Left colon (tissue), 2 donors: ENCODE measurements at regions not wholly inside any gene's neighbourhood (a gene's known extent, or its start where the extent isn't known, plus 50 kb on each side); places are given as distances from the start of the nearest gene placed in this dataset.

Experiments
- ATAC-seq: fragments of 200-7000 bp; cut with Tn5 transposase; one replicate; pipeline ENCODE4 v1.9.1; 2020; ENCODE audit warnings: mild to moderate bottlenecking, moderate library complexity
- DNase-seq, 2 donors: peaks; one replicate each; pipeline ENCODE4 v3.0.0-alpha.2; 2020
- intact Hi-C, 2 donors: fragments of 100-400 bp; cut with DNase I in 1 of 2; cut with micrococcal nuclease in 1 of 2; formaldehyde crosslinking; loops; one replicate each; pipeline versions ENCODE4 v1.11.2 to v1.14.0; 2022; cut with DNase I, micrococcal nuclease
- donor health status: DM: no; HTN: no; CAD: no.
- donor health status: DM: yes; HTN: yes; CAD: no.

DNA sequence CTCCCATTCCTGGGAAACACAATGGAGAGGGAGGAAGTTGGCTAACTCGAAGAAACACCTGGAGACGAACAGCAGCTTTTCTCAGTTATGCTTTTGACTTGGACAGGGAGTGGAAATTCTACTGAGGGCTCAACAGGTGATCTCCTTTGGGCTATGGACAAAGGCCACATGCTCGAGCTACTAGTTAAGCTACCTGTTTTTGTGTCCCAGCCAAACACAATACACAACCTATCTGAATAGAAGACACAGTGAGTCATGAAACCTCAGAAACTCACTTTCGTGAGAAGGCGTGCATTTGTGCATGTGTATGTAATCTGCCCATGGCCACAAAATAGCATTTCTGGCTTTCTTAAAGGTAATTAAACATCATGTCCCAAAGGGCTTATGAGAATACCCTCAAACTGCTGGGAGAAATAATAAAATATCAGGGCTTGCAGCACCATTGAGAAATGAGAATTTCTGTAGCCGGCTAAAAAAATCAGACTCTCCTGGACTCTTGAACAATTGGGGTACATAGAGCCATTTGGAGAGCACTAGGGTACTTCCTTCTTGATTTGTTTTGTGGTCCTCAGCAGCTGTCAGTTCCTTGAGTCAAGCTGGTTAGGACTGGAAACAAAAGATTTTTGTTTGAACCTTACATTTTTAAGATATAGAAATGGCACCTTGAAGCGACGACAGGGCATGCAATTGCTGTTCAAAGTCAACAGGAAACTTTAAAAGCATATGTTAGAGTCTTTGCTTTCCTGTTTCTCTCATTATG is 85.5 kb upstream of the PTHLH start:
- DNase-seq (no peak), ATAC-seq (no peak)
- intact Hi-C loops: no loop called here

DNA sequence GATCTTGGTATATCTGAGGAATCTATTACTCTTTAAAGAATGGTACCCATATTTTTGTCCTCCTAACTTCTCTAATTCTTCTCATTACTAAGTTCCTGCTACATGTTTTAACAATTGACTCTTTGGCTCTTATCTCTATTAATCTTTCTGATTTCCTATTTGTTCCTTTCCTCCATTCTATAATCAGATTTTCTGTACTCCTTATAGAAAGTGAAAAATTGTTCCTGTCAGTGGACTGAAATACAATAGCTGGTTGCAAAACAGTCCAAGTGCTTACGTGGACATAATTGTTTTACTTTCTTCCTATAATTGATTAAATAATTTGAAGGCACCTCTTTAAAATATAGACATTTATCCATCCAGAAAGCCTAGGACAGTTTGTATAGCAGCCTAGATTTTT is 86.7 kb upstream of the PTHLH start:
- ATAC-seq (no peak), DNase-seq (no peak)
- intact Hi-C loops: no loop called here

DNA sequence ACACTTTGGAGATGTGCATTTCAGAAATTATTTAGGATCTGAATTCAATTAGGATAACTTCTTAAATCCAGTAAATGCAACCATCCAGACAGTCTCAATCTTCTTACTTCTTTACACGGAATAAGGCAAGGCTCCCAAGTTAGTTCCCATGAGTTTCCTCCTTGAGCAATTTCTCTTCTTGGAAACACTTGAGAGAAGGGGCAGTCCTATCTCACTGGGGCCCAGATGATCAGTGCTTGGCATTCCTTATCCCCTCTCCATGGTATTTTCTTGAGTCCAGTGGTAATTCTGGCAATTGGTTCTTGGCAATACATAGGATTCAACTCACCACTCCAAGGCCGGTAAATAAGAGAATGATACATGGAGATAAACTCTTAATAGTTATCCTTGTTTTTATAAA is 87.1 kb upstream of the PTHLH start:
- DNase-seq (no peak), ATAC-seq (no peak)
- intact Hi-C loops: no loop called here

DNA sequence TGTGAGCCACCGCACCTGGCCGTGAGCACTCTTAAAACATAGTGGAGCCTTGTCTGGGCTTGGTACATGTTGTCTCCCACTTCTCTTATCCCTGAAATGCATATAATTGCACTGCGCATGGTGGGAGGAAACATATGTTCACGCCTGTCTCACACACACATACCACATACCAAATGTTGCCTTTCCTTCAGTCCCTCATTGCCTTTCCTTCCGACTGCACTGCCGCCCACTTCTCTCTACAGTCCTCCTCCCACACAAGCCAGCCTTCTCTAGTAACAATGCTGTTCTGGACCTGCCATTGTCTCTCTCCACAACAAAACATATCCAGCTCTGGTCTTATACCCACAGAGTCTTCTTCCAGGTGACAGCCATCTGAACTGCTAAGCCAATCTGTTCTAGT is 88.3 kb upstream of the PTHLH start:
- DNase-seq (no peak), ATAC-seq (no peak)
- intact Hi-C loops: no loop called here

DNA sequence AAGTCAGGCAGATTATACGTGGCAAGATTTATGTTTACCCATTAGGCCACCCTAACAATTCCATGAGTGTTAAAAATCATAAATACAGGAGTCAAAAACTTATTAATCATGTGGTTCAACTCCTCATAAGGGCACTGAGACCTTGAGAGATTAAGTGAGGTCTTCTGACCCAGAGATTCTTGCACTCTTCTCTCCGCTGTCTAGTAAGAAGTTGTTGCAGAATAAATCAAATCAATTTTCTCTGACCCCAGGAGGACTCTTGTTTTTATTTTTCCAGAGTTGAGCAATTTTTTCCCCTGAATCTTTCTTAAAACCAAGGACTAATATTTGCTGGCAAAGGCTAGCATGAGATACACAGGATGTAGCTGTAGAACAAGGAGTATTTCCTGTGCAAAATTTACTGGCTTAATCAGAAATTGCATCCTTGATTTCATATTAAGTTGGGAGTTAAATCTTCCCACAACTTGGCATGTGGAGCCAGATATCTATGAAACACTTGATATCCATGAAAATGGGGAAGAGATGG is 90.9 kb upstream of the PTHLH start:
- intact Hi-C loops: no loop called here
- DNase-seq (no peak), ATAC-seq (no peak)

DNA sequence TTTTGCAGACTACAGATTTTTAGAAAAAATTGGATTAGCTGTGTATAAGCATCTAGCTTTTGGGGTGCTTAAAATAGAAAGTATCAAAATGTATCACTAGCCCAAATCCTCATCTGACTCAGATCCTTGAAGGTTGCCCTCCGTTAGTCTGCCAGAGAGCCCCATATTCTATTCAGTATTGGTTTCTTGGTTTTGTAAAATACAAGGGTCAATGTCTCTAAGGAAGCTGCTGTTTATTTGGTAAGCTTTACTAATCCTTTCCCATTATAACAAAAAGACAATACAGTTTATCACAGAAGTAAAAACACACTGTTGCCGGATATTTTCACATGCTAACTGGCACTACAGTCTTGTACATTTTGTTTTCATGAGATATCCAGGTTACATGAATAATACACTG is 92.8 kb upstream of the PTHLH start:
- ATAC-seq (no peak), DNase-seq (no peak)
- intact Hi-C loops: no loop called here

DNA sequence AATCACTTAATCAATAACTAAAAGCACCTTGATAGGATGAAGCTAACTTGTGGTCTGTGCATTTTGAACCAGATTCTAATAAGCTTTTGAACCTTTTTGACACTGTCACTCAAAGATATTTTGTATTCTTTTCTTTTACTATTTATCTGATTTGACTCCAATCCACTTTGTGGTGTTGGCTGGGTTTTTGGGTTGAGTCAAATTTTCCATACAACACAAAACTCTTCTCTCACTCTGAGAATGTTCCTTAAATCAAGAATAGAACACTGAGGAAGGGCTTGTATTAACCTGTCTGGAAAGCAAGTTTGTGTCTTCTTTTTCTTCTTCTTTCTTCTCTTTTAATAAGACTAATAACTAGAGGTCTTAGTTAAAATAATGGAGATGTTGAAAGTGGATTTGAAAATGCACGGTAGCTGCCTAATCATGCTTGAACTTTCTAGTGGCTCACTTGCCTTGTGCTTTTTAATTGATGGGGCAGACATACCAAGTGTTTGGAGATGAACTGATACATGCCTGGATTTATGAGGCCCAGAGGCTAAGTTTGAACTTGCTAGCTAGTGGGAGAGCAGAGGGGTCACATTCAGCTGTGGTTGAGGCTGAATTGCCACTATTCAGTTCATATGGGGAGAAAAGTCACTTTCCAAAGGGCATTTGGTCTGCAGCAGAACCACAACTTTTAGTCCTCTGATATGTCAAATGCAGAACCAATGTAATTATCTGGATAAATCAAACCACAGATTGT is 93.5 kb upstream of the PTHLH start:
- intact Hi-C loops: no loop called here
- DNase-seq (no peak), ATAC-seq (no peak)

DNA sequence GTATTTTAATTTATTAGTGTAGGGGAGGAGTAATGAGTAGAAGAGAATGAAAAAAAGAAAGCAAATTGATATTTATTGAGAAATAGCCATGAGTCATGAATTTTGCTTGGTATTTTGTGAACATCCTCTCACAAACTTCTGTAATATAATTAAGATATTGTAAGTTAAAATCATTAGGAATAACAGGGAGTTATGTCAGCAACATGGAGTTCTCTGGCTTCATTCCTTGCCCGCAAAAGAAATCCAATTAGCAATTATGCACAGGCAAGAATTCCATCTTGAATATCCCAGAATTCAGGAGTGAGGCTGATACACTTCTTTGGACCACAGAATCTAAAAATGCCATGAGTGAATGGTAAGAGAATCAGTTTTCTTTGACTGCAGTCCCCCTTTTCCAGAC is 94.3 kb upstream of the PTHLH start:
- intact Hi-C loops: no loop called here
- no peak for DNase-seq
- ATAC-seq: no peak

DNA sequence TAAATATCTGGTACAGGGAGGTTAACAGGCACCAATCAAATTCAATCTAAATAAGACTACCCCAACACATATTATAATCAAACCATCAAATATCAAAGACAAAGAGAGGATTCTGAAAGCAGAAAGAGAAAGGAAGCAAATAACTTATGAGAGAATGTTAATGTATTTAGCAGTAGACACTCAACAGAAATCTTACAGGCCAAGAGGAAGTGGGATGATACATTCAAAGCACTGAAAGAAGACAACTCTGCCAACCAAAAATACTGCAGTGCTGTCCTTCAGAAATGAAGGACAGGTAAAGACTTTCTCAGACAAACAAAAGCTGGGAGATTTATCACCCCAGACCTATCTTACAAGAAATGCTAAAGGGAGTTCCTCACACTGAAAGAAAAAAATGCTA is 95.9 kb upstream of the PTHLH start:
- intact Hi-C loops: no loop called here
- DNase-seq (no peak), ATAC-seq (no peak)

DNA sequence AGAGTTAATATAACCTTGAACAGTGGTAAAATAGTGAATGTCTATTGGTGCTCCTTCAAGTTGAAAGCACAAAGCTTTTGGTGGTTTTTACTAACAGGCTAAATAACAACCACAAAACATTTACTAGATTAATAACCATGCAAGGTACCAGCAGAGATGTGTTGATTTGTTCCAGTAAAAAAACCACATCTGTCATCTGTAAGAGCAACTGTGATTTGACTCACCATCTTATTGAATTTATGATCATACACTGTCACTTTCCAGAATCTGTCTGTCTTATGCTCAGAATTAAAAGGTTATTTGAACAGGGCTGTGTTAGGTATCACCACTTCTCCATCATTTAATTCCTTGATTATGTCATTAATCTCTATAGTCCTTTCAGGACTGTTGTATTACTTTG is 107.0 kb upstream of the PTHLH start:
- intact Hi-C loops: no loop called here
- ATAC-seq (no peak), DNase-seq (no peak)

DNA sequence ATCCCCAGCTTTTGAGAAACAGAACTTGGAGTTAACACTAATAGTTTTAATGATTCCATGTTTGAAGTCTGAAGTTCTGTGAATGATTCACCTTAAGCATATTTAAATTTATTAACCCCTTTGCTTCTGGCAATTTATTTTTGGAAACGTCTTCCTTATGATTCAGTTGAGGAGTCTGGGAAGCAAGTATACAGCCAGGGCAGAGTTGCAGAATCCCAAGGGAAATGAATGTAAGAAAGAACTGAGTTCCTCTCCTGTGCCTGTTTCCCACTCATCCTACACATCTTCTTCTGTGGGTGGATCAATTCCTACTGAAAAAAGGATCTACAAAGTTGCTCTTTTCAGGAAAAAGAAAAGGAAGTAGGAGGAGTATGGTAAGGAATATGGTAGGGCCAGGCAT is 108.2 kb upstream of the CCDC91 start:
- no peak for ATAC-seq
- intact Hi-C loops: no loop called here
- DNase-seq: no peak

DNA sequence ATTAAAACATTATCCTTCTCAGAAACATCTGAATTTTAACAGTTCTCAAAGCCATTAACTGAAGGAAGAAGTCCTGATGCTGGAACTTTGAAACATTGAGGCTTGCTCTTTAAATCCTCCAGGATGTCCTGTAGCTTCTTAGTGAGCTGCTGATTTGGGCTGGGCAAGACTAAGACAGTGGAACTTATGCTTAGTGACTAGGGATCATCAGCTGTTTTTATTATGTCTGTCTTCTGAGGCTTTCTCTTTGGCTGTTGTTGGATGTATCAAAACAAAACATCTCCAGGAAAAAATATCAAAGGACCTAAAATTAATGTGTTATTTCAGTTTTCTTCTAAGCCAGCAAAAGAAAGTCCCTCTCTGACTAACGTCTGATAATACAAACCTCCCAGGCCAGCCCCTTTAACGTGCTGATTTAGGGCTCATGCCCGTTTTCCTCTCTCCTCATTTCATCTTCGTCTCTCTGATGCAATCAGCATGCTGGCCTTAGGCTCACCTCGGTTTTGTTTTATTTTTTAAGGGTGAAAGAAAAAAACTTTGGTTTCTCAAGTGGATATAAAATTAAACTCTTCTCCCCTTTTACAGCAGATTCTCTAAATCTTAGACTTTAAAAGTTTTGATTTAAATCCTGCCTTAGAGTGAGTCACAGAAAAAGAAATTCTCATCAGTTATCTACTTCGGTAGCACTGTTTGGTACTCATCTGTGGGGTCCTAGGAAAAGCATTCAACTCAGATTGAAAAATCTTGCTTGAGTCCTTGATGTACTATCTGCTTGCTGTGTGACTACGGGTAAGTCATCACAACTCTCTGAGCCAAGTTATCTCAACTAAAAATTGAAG is 106.2 kb upstream of the CCDC91 start:
- intact Hi-C loops: no loop called here
- ATAC-seq (no peak), DNase-seq (no peak)

DNA sequence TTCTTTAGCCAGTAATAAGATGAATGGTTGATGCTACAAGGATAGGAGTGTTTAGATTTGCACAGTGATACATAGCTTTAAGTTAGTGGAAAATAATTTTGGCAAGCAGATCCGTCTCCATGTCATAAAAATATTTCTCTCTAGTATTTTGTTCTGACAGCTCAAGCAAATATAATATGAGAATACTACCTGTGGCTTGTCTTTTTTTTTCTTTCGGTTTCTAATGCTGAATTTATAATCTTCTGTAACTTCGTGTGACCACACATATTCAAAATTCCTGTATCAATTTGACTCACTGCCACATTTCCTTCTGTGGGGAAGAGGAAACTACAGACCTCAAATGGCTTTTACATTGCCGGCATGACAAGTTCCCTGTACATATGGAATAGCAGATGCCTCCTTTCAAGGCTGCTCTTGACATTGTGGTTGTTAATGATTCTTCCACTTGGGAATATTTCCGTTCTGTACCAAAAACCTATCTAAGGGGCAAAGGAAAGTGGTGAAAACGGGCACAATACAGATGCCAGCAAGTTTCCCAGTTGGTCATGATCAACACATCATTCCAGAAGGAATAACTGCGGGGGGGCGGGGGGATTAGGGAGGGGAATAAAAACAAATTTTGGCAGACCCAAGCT is 103.6 kb upstream of the CCDC91 start:
- intact Hi-C loops: no loop called here
- DNase-seq (no peak), ATAC-seq (no peak)

DNA sequence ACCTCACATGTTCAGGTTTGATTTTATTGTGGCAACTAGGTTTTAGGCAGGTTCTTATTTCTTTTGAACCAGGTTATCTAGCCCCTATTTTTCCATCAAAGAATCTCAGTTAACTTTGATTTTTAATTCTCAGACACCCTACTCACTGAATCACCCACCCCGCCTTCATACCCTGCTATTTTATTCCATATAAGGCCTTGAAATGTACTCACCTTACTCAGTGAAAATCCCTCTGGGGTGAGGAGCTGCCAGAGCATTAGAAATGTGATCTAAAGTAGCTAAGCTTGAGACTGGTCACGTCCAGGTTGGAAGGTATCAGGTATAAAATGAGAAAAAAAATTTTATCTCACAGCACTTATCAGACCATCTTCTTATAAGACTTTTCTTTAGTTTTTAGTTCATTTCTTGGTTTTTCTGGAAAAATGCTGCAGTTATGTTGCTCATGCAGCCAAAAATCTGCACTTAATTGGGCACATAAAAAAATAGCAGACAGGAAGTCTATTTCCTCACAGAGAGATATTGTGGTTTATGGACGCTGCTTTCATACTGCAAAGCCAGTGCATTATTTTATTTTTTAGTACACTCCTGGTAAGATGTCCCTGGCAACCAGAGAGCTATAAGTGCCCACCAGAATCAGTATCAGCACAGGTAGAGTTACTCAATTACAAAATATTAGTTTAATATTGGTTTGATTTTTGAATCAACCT is 101.5 kb upstream of the CCDC91 start:
- no peak for DNase-seq
- intact Hi-C loops: no loop called here
- ATAC-seq: no peak

DNA sequence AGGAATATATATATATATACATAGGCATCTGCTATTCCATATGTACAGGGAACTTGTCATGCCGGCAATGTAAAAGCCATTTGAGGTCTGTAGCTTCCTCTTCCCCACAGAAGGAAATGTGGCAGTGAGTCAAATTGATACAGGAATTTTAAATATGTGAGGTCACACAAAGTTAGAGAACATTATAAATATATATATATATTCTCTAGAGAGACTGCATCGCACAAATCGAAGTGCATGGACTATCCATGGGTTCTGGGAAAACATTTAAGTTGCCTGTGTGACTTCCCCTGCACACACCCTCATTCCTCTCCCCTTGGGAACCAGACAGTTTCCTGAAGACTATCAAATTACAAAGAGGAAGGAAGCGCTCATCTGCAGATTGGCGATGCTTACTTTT is 100.9 kb upstream of the CCDC91 start:
- ATAC-seq (no peak), DNase-seq (no peak)
- intact Hi-C loops: no loop called here

DNA sequence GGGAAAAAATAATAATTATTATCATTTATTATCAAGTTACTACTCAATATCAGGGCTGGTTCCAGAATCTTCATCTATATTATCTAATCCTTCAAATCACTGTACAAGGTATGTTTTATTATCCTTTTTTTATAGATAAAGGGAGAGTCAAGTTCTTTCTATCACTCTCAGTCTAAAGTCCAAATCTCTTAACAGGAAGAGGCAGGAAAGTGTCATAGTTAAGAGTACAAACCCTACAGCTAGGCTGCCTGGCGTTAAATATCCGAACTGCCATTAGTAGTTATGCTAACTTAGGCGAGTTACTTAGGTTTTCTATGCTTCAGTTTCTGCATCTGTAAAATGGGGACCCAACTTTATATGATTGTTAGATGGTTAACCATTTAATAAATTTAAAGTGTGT is 99.4 kb upstream of the CCDC91 start:
- DNase-seq: peak in 1 of 2 donors; percentile 7
- peak; percentile 98 for ATAC-seq
- intact Hi-C loops: no loop called here

DNA sequence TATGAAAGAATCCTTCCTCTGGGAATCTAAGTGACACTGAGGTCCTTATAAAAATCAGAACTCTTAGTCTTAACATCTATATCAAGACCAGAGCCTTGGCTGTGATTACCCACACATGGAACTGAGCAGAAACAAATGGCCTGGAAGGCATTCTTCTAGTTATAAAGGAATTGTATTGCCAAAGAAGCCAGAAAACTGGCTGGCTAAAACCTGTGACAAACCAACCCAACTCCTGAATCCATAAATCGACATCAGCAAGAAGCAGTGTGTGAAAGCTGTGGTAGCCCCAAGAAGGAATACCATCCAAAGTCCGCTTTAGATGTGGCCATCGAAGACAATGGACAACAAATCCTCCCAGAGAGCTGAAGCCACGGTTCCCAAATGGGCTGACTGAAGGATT is 97.9 kb upstream of the CCDC91 start:
- ATAC-seq: no peak

DNA sequence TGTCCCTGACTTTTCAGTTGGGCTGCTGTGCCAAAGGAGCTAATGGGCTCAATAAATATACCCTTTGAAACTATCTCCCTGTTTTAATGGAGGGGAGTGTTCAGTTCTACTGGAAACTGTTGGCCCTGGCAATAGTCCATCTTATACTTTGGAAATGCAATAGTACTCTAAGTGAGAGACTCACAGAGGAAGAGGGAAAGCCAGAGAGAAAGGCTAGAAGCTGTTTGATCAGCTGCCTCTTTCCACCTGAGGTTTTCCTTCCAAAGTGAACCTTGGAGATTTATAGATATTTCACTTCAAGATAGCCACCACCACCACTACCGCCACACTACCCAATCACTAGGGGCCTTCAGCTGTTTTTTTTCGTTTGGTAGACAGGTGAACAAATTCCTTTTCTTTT is 93.6 kb upstream of the CCDC91 start:
- no peak for DNase-seq
- intact Hi-C loops: no loop called here
- ATAC-seq: peak; percentile 22

More for the DNA sequence above, 97.9 kb upstream of the CCDC91 start:
- no peak for DNase-seq
- intact Hi-C loops: no loop called here

DNA sequence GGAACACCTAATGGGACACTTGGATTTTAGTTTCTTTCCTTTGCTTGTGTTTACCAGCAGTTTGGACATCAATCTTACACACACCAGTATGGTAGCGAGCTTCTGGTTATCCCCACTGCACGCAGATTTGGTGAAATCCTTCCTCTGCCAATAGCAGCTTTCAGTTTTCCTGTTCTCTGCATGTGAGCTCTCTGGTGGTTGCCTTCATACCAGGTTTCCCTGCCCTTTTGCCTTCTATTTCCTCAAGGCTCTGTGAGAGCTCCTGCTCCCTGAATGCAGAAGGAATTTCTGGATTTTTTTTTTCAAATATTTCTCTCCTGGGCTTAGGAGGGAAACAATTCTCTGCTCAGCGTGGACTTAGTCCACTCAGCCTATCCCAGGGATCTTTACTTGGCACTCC is 93.0 kb upstream of the CCDC91 start:
- intact Hi-C loops: no loop called here
- DNase-seq: no peak
- ATAC-seq: no peak
